ENCODE measurements at regions not wholly inside any gene's neighbourhood (a gene's known extent, or its start where the extent isn't known, plus 50 kb on each side); places are given as distances from the start of the nearest gene placed in this dataset.

- no peak for TF ChIP-seq EZH2 (IDR thresholded peaks at IDR 0.05; ENCODE audit: borderline replicate concordance, insufficient read depth, low read depth, low read length, poor library complexity, severe bottlenecking)
- TF ChIP-seq CTCF (IDR thresholded peaks at IDR 0.05): no peak
Observed at GRCh38 chr7:25698451-25699113, 453.4 kb upstream of the NFE2L3 start.
